ENCODE measurements at regions not wholly inside any gene's neighbourhood (a gene's known extent, or its start where the extent isn't known, plus 50 kb on each side); places are given as distances from the start of the nearest gene placed in this dataset.

GRCh38 chr3:17969244-17969643 is 226.8 kb upstream of the TBC1D5 start:
- TF ChIP-seq CTCF (IDR thresholded peaks at IDR 0.05; ENCODE audit: low read depth, low read length): no peak
- no peak for TF ChIP-seq POLR2A (IDR thresholded peaks at IDR 0.05; ENCODE audit: extremely low read depth, insufficient read length)
- no peak for TF ChIP-seq MAX (IDR thresholded peaks at IDR 0.05; ENCODE audit: low read depth, low read length)

Data from NB4 (cell line).